ENCODE measurements at regions not wholly inside any gene's neighbourhood (a gene's known extent, or its start where the extent isn't known, plus 50 kb on each side); places are given as distances from the start of the nearest gene placed in this dataset.

- 58% methylated on average over 7 of the region's 7 CpGs for WGBS (ENCODE audit: insufficient coverage)
- no peaks in the 10 kb centered on the region for H3K36me3 ChIP-seq (ENCODE audit: control insufficient read depth, insufficient read depth, low read length)
- no peaks in the 10 kb centered on the region for H3K4me1 ChIP-seq (ENCODE audit: control insufficient read depth, insufficient read depth, low read length)
- Mint-ChIP-seq H3K4me3 (no peak overlapping the region), H3K27ac (no peak overlapping the region), H3K4me1 (no peaks in the 10 kb centered on the region), H3K9me3 (peaks cover 4 to 5% of the 10 kb centered on the region in 2 donors), H3K36me3 (peaks cover 20% of the 10 kb centered on the region), H3K27me3 (ENCODE audit: low read depth in 2 of 2) (peaks cover 11 to 21% of the 10 kb centered on the region in 2 donors)
- TF ChIP-seq CTCF (IDR thresholded peaks at IDR 0.05) = no peak
- DNase-seq = no peak
- no peak for ATAC-seq
- H3K9me3 ChIP-seq (ENCODE audit: control insufficient read depth, insufficient read depth, low read length) = peaks cover 7% of the 10 kb centered on the region
- intact Hi-C loops (cut with micrococcal nuclease) = no loop called here
- no peak overlapping the region for H3K27ac ChIP-seq (ENCODE audit: low read length)
- H3K27me3 ChIP-seq (ENCODE audit: control insufficient read depth, insufficient read depth, low read length) = no peaks in the 10 kb centered on the region
- H3K4me3 ChIP-seq (ENCODE audit: low read length) = no peak overlapping the region
Observed at GRCh38 chr15:69921626-69922619, 175.8 kb downstream of the TLE3 start.

GRCh38 chr15:69924531-69924930, 173.2 kb downstream of the TLE3 start:
- intact Hi-C loops (cut with micrococcal nuclease) = no loop called here
- H3K27ac Mint-ChIP-seq = no peak overlapping the region
- no peak for TF ChIP-seq CTCF (IDR thresholded peaks at IDR 0.05)
- Histone ChIP-seq H3K9me3 (ENCODE audit: control insufficient read depth, insufficient read depth, low read length) (peaks cover 7% of the 10 kb centered on the region), H3K4me3 (ENCODE audit: low read length) (no peak overlapping the region), H3K27ac (ENCODE audit: low read length) (no peak overlapping the region), H3K36me3 (ENCODE audit: control insufficient read depth, insufficient read depth, low read length) (no peaks in the 10 kb centered on the region), H3K4me1 (ENCODE audit: control insufficient read depth, insufficient read depth, low read length) (no peaks in the 10 kb centered on the region), H3K27me3 (ENCODE audit: control insufficient read depth, insufficient read depth, low read length) (no peaks in the 10 kb centered on the region)
- peaks cover 4 to 5% of the 10 kb centered on the region in 2 donors for H3K9me3 Mint-ChIP-seq
- ATAC-seq (no peak), DNase-seq (no peak)
- peaks cover 20% of the 10 kb centered on the region for H3K36me3 Mint-ChIP-seq
- peaks cover 16 to 21% of the 10 kb centered on the region in 2 donors for H3K27me3 Mint-ChIP-seq (ENCODE audit: low read depth in 2 of 2)
- no peaks in the 10 kb centered on the region for H3K4me1 Mint-ChIP-seq
- H3K4me3 Mint-ChIP-seq = no peak overlapping the region
- WGBS (ENCODE audit: insufficient coverage) = no CpG with 5 or more reads among the region's 1 CpG

- no peaks in the 10 kb centered on the region for H3K36me3 ChIP-seq (ENCODE audit: control insufficient read depth, insufficient read depth, low read length)
- H3K4me3 ChIP-seq (ENCODE audit: low read length) = no peak overlapping the region
- H3K9me3 ChIP-seq (ENCODE audit: control insufficient read depth, insufficient read depth, low read length) = peaks cover 7% of the 10 kb centered on the region
- Mint-ChIP-seq H3K4me3 (no peak overlapping the region), H3K27ac (no peak overlapping the region), H3K4me1 (no peaks in the 10 kb centered on the region), H3K27me3 (ENCODE audit: low read depth in 2 of 2) (peaks cover 18 to 21% of the 10 kb centered on the region in 2 donors), H3K9me3 (peaks cover 4 to 5% of the 10 kb centered on the region in 2 donors), H3K36me3 (peaks cover 20% of the 10 kb centered on the region)
- DNase-seq (no peak), ATAC-seq (no peak)
- intact Hi-C loops (cut with micrococcal nuclease) = no loop called here
- no peaks in the 10 kb centered on the region for H3K27me3 ChIP-seq (ENCODE audit: control insufficient read depth, insufficient read depth, low read length)
- H3K27ac ChIP-seq (ENCODE audit: low read length) = no peak overlapping the region
- no peak for TF ChIP-seq CTCF (IDR thresholded peaks at IDR 0.05)
- no peaks in the 10 kb centered on the region for H3K4me1 ChIP-seq (ENCODE audit: control insufficient read depth, insufficient read depth, low read length)
- 85% methylated on average over 1 of the region's 1 CpG for WGBS (ENCODE audit: insufficient coverage)
Observed at GRCh38 chr15:69926006-69926405, 171.7 kb downstream of the TLE3 start.
